HEK293 (cell line): ENCODE measurements at regions not wholly inside any gene's neighbourhood (a gene's known extent, or its start where the extent isn't known, plus 50 kb on each side); places are given as distances from the start of the nearest gene placed in this dataset.
A peak's percentile ranks its signal among the peaks of the same experiment; 100 is the strongest.

Source experiments
- CTCF ChIA-PET: fragments of 350-600 bp; formaldehyde crosslinking; extraction: SDS; loops from one replicate; lab custom pipeline; 2021; ENCODE audit warnings: antibody characterized with exemption; lab: Yijun Ruan, JAX
- POLR2A ChIA-PET: fragments of 300-600 bp; formaldehyde crosslinking; extraction: SDS; loops from one replicate; lab custom pipeline; 2020; ENCODE audit warnings: antibody characterized with exemption, inconsistent platforms; lab: Yijun Ruan, JAX
- H3K27ac ChIP-seq: fragments of 200-500 bp; sonication (Bioruptor generic); 2 replicates; pipeline ENCODE4 v1.5.1; 2014; ENCODE audit warnings: low read depth, low read length, control low read depth, inconsistent platforms; ENCODE audit errors: extremely low read depth
- H3K36me3 ChIP-seq, 2 experiments: fragments of 200-500 bp in 1 of 2; sonication (Bioruptor generic) in 1 of 2; 1 replicate in 1 of 2; 2 replicates in 1 of 2; pipeline ENCODE4 v1.5.1; 2014 to 2017; ENCODE audit warnings: inconsistent platforms in 2 of 2, low read length in 2 of 2; ENCODE audit not compliant: control insufficient read depth in 2 of 2, insufficient read depth in 1 of 2
- H3K4me1 ChIP-seq: fragments of 200-500 bp; sonication (Bioruptor generic); 2 replicates; pipeline ENCODE4 v1.5.1; 2014; ENCODE audit warnings: mild to moderate bottlenecking, low read length, inconsistent platforms; ENCODE audit not compliant: control insufficient read depth, insufficient read depth
- H3K4me3 ChIP-seq: 2 replicates; pipeline ENCODE4 v1.5.1; 2011; ENCODE audit warnings: low read depth, mild to moderate bottlenecking, control low read depth, low read length, moderate library complexity
- H3K9me3 ChIP-seq: fragments of 200-500 bp; sonication (Bioruptor generic); 2 replicates; pipeline ENCODE4 v1.5.1; 2014; ENCODE audit warnings: low read depth, low read length, inconsistent platforms; ENCODE audit not compliant: control insufficient read depth, insufficient read depth
- INSM2 ChIP-seq: fragments of 450-650 bp; formaldehyde crosslinking; IDR thresholded peaks from 2 replicates; pipeline ENCODE4 v1.5.1; 2016; ENCODE audit warnings: missing biosample characterization, missing genetic modification characterization
- KLF1 ChIP-seq: fragments of 450-650 bp; formaldehyde crosslinking; IDR thresholded peaks from 2 replicates; pipeline ENCODE4 v1.5.1; 2016; ENCODE audit warnings: missing biosample characterization, missing genetic modification characterization
- PRDM4 ChIP-seq: fragments of 450-650 bp; formaldehyde crosslinking; IDR thresholded peaks from 2 replicates; pipeline ENCODE4 v1.5.1; 2017; ENCODE audit warnings: missing biosample characterization, missing genetic modification characterization
- ZBTB17 ChIP-seq: fragments of 450-650 bp; formaldehyde crosslinking; IDR thresholded peaks from 2 replicates; pipeline ENCODE4 v1.5.1; 2016; ENCODE audit warnings: missing biosample characterization, missing genetic modification characterization
- ZFP69B ChIP-seq: fragments of 450-650 bp; formaldehyde crosslinking; IDR thresholded peaks from 2 replicates; pipeline ENCODE4 v1.5.1; 2016; ENCODE audit warnings: missing biosample characterization, missing genetic modification characterization
- ZNF211 ChIP-seq: fragments of 450-650 bp; formaldehyde crosslinking; IDR thresholded peaks from 2 replicates; pipeline ENCODE4 v1.5.1; 2016; ENCODE audit warnings: low read depth, missing biosample characterization, missing genetic modification characterization
- ZNF248 ChIP-seq: fragments of 450-650 bp; formaldehyde crosslinking; IDR thresholded peaks from 2 replicates; pipeline ENCODE4 v1.5.1; 2017; ENCODE audit warnings: missing biosample characterization, missing genetic modification characterization
- ZNF426 ChIP-seq: fragments of 450-650 bp; formaldehyde crosslinking; IDR thresholded peaks from 2 replicates; pipeline ENCODE4 v1.5.1; 2017; ENCODE audit warnings: missing biosample characterization, missing genetic modification characterization, mild to moderate bottlenecking, inconsistent platforms, moderate library complexity
- ZNF639 ChIP-seq: fragments of 450-650 bp; formaldehyde crosslinking; IDR thresholded peaks from 2 replicates; pipeline ENCODE4 v1.5.1; 2016; ENCODE audit warnings: missing biosample characterization, missing genetic modification characterization
- ZNF692 ChIP-seq: fragments of 450-650 bp; formaldehyde crosslinking; IDR thresholded peaks from 2 replicates; pipeline ENCODE4 v1.5.1; 2016; ENCODE audit warnings: missing biosample characterization, missing genetic modification characterization
- ZNF830 ChIP-seq: fragments of 450-650 bp; IDR thresholded peaks from 2 replicates; pipeline ENCODE4 v1.5.0; 2018; ENCODE audit warnings: missing biosample characterization, missing genetic modification characterization, low read depth, mild to moderate bottlenecking, moderate library complexity

GRCh38 chr1:204017032-204017431 lies 55.9 kb upstream of the SOX13 start:
- POLR2A ChIA-PET = no interaction called here
- no peak overlapping the region for H3K4me3 ChIP-seq
- CTCF ChIA-PET = no interaction called here
- no peaks in the 10 kb centered on the region for H3K4me1 ChIP-seq
- no peak overlapping the region for H3K27ac ChIP-seq
- H3K36me3 ChIP-seq = no peaks in the 10 kb centered on the region
- TF ChIP-seq ZNF639 (tag by site-specific recombination) (no peak), ZBTB17 (peak; percentile 73), INSM2 (tag by site-specific recombination) (no peak), ZNF426 (tag by site-specific recombination) (no peak), ZNF211 (tag by site-specific recombination) (no peak), ZNF248 (tag by site-specific recombination) (no peak), PRDM4 (tag by site-specific recombination) (no peak), KLF1 (tag by site-specific recombination) (no peak)
- H3K9me3 ChIP-seq = no peaks in the 10 kb centered on the region

- Histone ChIP-seq H3K9me3 (no peaks in the 10 kb centered on the region), H3K27ac (no peak overlapping the region), H3K4me3 (no peak overlapping the region), H3K36me3 (no peaks in the 10 kb centered on the region), H3K4me1 (no peaks in the 10 kb centered on the region)
- CTCF ChIA-PET = no interaction called here
- POLR2A ChIA-PET = no interaction called here
- peak; percentile 51; the same call in 1 of the 2 replicates for TF ChIP-seq ZFP69B (tag by site-specific recombination)
- no peak for TF ChIP-seq ZNF830 (tag by site-specific recombination)
- peak; percentile 71 for TF ChIP-seq ZNF692 (tag by site-specific recombination)
Measured at GRCh38 chr1:204018460-204018859, 54.5 kb upstream of the SOX13 start.
